IPS DF 4.7 (cell line): ENCODE measurements at regions not wholly inside any gene's neighbourhood (a gene's known extent, or its start where the extent isn't known, plus 50 kb on each side); places are given as distances from the start of the nearest gene placed in this dataset.

Experiments
- DNase-seq: peaks from one replicate; pipeline ENCODE4 v3.0.0-alpha.2; 2013; ENCODE audit warnings: low spot score; ENCODE audit errors: extremely low read depth

GRCh38 chr2:2931318-2932075, 446.1 kb downstream of the EIPR1 start:
- DNase-seq = no peak

DNA sequence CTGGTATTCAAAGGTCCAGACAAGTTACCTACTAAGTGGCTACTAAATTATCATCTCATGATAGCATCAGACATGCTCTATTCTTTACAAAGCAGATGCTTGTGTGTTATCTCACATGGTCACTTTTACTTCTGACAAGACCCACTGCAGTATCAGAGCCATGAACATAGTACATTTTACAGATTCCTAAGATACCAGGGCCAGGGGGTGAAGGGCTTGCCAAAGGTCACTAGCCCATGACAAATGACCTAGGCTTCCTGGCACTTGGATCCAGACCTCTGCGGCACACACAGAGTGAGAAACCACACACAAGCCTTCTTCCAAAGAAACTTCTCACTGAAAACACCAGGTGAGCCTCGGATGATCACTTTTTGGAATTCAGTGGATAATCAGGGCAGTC, 446.8 kb downstream of the EIPR1 start:
- no peak for DNase-seq

- no peak for DNase-seq
These were observed 450.8 kb downstream of the EIPR1 start for GRCh38 chr2:2926858-2927175.

DNA sequence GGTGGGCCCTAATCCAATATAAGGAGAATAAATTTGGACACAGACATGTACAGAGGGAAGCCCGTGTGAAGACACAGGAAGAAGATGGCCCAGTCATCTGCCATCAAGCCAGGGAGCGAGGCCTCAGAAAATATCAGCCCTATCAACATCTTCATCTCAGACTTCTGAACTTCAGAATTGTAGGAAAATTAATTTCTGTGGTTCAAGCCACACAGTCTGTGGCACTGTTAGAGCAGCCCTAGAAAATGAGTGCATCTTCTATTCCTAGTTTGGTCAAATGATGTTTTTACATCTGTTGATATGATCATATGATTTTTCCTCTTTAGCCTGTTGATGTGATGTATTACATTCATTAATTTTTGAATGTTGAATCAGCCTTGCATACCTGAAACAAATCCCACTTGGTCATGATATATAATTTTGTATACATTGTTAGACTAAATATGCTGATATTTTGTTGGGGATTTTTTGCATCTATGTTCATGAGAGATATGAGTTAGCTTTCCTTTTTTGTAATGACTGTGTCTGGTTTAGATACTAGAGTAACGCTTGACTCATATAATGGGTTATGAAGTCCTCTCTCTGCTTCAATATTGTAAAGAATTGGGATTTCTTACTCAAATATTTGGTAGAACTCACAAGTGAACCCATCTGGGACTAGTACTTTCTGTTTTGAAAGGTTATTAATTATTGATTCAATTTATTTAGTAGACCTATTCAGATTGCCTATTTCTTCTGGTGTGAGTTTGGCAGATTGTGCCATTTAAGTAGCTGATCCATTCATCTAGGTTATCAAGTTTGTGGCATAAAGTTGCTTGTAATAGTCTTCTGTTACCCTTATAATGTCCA, 451.4 kb downstream of the EIPR1 start:
- DNase-seq = no peak

GRCh38 chr2:2922156-2922555, 455.5 kb downstream of the EIPR1 start:
- DNase-seq = no peak

DNA sequence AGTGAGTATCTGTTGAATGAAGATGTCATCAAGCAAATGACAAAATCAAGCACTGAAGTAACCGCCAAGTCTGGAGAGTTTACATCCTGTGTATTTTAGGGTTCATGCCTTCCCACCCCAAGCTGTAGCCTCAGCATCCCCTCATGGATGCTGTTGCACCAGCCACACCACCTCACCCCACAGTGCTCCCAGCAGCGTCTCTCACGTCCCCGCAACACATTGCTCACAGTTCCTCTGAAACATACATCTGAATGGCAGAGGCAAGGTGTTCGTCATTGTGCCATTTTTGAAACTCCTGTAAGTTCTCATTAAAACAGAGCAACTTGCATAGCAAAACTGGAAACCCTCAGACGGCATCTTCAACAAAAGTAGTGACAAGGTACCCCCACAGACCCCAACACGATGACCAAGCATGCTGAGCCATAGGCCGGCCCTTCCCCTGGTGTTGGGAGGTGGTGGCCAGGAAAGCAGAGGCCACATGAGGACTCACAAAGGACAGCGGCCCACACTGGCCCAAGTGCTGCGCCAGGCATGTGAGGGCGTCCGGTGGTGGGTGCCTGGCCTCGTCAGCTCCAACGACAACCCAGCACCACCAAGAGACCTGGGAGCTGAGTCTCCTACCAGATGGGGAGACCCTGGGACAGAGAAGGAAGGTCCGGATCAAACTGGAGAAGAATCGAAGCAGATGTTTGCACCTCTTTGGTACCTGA, 456.5 kb downstream of the EIPR1 start:
- no peak for DNase-seq

GRCh38 chr2:2919574-2920365, 457.8 kb downstream of the EIPR1 start:
- DNase-seq = no peak

GRCh38 chr2:2919026-2919425, 458.6 kb downstream of the EIPR1 start:
- DNase-seq = no peak

- no peak for DNase-seq
These were observed 461.0 kb downstream of the EIPR1 start for GRCh38 chr2:2916621-2917020.

GRCh38 chr2:2914252-2914651, 463.4 kb downstream of the EIPR1 start:
- DNase-seq = no peak

DNA sequence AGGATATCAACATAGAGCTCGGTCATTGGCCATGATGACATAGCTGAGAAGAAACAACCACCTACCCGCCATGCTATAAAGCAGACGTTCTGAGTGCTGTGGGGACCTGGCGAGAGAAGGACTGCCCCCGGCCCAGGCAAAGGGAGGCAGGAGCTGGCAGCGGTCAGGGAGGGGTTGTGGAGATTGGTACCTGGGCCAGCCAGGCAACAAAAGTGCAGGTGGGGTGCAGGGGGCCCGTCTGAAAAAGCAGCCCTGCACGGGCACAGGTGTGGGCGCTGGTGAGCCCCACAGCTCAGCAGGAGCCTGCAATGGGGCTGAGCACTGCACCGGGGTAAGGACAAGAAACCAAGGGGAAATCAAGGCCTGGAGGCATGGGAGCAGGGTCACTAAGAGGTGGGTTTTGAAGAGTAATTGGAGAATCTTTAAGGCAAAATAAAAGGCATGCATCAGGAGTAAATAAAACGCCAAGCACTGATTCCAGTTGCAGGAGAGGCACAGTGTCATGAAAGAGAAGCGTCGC, 464.0 kb downstream of the EIPR1 start:
- DNase-seq = no peak

GRCh38 chr2:2912731-2913130, 464.9 kb downstream of the EIPR1 start:
- DNase-seq = no peak

DNA sequence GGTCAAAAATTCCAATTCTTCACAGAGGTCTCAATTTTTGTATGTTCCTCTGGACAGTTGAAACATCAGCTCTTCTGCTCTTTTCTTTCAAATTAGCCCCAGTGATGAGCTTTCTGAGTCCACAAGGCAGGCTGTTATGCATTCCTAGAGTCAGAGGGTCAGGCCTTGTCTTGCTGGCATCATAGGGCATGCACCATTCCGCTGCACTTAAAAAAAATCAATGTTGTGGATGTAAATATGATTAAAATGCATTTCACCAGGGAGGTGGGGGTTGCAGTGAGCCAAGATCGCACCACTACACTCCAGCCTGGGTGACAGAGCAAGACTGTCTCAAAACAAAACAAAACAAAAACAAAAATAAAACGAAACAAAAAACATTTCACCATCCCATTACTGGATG, 465.3 kb downstream of the EIPR1 start:
- no peak for DNase-seq

DNA sequence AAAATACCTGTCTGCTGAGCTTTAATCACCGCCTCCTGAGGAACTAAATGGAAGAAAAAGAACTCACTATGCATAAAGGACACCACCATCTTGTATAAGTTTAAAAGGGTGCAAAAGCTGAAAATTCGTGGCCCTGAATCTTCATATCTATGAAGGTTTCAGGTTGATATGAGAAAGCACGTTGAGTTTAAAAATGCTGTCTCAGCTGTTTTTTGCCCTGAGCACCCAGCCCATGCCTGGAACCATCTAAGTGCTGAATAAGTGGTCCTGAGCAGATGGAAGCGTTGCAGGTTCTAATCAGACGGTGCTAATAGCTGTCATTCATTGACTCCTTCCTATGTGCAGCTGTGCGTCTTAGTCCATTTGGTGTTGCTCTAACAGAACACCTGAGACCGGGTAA, 467.4 kb downstream of the EIPR1 start:
- DNase-seq = no peak

DNA sequence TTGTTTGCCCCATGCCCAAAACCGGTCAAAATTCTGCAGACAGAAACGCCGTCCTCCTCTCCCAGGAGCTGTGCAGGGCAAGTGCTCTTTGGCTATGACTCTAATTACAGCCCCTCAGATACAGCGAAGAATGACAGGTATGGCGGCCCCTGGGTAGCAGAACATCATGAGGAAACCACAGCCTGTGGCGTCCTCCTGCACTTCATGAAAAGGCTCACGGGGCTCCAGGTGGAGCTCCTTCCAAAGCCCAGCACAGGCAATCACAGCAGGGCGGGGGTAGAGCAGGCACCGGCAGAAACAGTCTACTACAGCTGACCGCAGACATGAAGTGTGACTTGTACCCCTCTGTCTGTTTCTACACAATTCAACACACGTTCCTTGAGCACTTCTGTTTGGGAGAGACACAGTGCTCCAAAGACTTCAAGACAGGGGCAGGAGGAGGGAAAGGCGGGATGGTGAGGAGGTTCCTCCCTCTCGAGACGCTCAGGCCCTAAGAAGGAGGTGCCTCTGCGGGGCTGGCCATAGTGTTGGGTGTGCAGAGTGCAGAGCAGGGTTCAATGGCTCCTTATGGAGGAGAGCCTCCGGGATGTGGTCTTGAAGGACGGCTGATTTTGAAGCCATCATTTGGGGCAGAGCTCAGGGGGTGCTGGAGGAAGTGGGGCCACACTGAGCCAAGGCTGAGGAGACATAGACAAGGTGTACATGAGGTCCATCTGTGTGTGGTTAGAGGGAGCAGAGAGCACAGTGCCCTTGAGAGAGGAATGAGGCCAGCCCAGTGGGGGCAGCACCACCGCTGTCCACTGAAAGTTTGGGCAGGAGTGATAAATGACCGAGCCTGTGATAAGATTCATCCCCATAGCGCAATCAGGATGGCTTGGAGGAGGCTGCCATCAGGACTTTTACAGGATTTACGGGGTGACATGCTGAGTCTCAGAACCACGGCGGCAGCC, 468.3 kb downstream of the EIPR1 start:
- DNase-seq = no peak

DNA sequence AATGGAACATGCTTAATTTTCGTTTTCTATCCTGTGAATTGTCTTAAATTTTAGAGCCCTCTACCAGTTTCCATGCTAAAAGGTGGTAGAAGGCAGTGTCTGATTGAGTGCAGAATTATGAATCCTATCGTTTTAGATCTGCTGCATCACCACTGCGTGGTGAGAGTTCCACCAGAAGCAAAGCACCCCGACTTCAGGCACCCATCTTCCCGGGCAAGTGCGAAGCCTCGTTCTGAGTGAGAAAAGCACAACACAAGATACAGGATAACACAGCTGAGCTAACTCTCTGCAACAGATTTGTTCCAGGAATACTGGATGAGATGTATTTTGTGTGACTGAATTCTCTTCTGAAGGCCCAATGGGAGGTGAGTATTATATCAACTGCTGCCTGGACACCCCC, 471.5 kb downstream of the EIPR1 start:
- DNase-seq = no peak

- DNase-seq = no peak
These were observed 472.8 kb downstream of the EIPR1 start for GRCh38 chr2:2904721-2905350.

GRCh38 chr2:2902547-2903281, 474.9 kb downstream of the EIPR1 start:
- DNase-seq = no peak
